ENCODE measurements at regions not wholly inside any gene's neighbourhood (a gene's known extent, or its start where the extent isn't known, plus 50 kb on each side); places are given as distances from the start of the nearest gene placed in this dataset.

GRCh38 chrX:25356456-25356855 is 340.7 kb upstream of the ARX start:
- DNase-seq (ENCODE audit: low read depth), result no peak
- H3K4me3 ChIP-seq (ENCODE audit: low read depth, low read length), result no peak overlapping the region
- TF ChIP-seq CTCF (conservative IDR thresholded peaks at IDR 0.05; ENCODE audit: low read depth, low read length), result no peak

GRCh38 chrX:25344161-25344936 is 328.6 kb upstream of the ARX start:
- TF ChIP-seq CTCF (conservative IDR thresholded peaks at IDR 0.05; ENCODE audit: low read depth, low read length), result no peak
- no peak overlapping the region for H3K4me3 ChIP-seq (ENCODE audit: low read depth, low read length)
- DNase-seq (ENCODE audit: low read depth), result peak; percentile 9

- DNase-seq (ENCODE audit: low read depth), result no peak
- H3K4me3 ChIP-seq (ENCODE audit: low read depth, low read length), result no peak overlapping the region
Measured at GRCh38 chrX:25343060-25343459, 327.3 kb upstream of the ARX start.

GRCh38 chrX:25337841-25338240 is 322.1 kb upstream of the ARX start:
- no peak for TF ChIP-seq CTCF (conservative IDR thresholded peaks at IDR 0.05; ENCODE audit: low read depth, low read length)
- DNase-seq (ENCODE audit: low read depth), result no peak
- H3K4me3 ChIP-seq (ENCODE audit: low read depth, low read length), result no peak overlapping the region

More at GRCh38 chrX:25343060-25343459, 327.3 kb upstream of the ARX start:
- peak; percentile 52 for TF ChIP-seq CTCF (conservative IDR thresholded peaks at IDR 0.05; ENCODE audit: low read depth, low read length)

- no peak overlapping the region for H3K4me3 ChIP-seq (ENCODE audit: low read depth, low read length)
Measured at GRCh38 chrX:25300994-25301393, 285.2 kb upstream of the ARX start.

GRCh38 chrX:25296850-25297249 is 281.1 kb upstream of the ARX start:
- no peak for TF ChIP-seq CTCF (conservative IDR thresholded peaks at IDR 0.05; ENCODE audit: low read depth, low read length)
- H3K4me3 ChIP-seq (ENCODE audit: low read depth, low read length), result no peak overlapping the region
- DNase-seq (ENCODE audit: low read depth), result no peak

More at GRCh38 chrX:25300994-25301393, 285.2 kb upstream of the ARX start:
- no peak for DNase-seq (ENCODE audit: low read depth)
- no peak for TF ChIP-seq CTCF (conservative IDR thresholded peaks at IDR 0.05; ENCODE audit: low read depth, low read length)

GRCh38 chrX:25295466-25295865 is 279.7 kb upstream of the ARX start:
- DNase-seq (ENCODE audit: low read depth), result no peak
- no peak overlapping the region for H3K4me3 ChIP-seq (ENCODE audit: low read depth, low read length)
- TF ChIP-seq CTCF (conservative IDR thresholded peaks at IDR 0.05; ENCODE audit: low read depth, low read length), result no peak
